Stomach (tissue), 4 donors: ENCODE measurements at regions not wholly inside any gene's neighbourhood (a gene's known extent, or its start where the extent isn't known, plus 50 kb on each side); places are given as distances from the start of the nearest gene placed in this dataset.

Source experiments
- CTCF ChIP-seq, 7 experiments: fragments of 450-650 bp in 4 of 7; fragments of 200-600 bp in 3 of 7; sonication (generic) in 3 of 7; IDR thresholded peaks; one replicate each; pipeline ENCODE4 v1.5.1; 2016 to 2019; ENCODE audit warnings: antibody characterized with exemption in 7 of 7, control low read depth in 2 of 7, mild to moderate bottlenecking in 1 of 7
- EP300 ChIP-seq: sonication (generic); formaldehyde crosslinking; IDR thresholded peaks from one replicate; pipeline ENCODE4 v1.6.1; 2017; ENCODE audit warnings: antibody characterized with exemption
- POLR2A ChIP-seq, 4 donors: fragments of 450-650 bp; IDR thresholded peaks; one replicate each; pipeline ENCODE4 v1.6.1; 2016; ENCODE audit warnings: antibody characterized with exemption in 4 of 4, control low read depth in 2 of 4, mild to moderate bottlenecking in 1 of 4, moderate library complexity in 1 of 4
- POLR2AphosphoS5 ChIP-seq, 3 donors: sonication (generic); formaldehyde crosslinking; IDR thresholded peaks; one replicate each; pipeline ENCODE4 v1.6.1; 2016; ENCODE audit warnings: antibody characterized with exemption in 3 of 3

DNA sequence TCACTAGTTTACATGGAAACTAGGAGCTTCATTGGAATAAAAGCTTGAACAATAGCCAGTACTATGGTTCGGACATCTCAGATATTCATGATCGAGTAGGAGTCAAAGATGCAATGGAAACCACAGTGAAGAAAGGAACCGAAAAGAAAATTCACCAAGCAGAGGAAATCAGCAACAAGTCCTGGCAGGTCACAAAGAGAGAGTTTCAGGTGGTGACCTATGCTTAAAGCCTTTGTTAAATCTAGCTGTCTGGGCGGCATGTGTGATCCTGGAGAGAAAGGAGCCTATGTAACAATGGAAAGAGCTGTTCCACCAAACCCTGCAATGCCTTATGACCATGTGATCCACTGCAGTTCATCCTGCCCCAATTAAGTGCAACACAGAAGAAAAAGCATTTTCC lies 68.9 kb upstream of the POU2AF2 start:
- no peak for TF ChIP-seq CTCF (IDR thresholded peaks at IDR 0.05)
- TF ChIP-seq POLR2AphosphoS5 (IDR thresholded peaks at IDR 0.05) = no peak
- TF ChIP-seq POLR2A (IDR thresholded peaks at IDR 0.05) = no peak
- no peak for TF ChIP-seq EP300
